H1 (cell line): ENCODE measurements at regions not wholly inside any gene's neighbourhood (a gene's known extent, or its start where the extent isn't known, plus 50 kb on each side); places are given as distances from the start of the nearest gene placed in this dataset.
"Not testable (repeated sequence)": the region's sequence is repeated elsewhere in the genome, so short reads cannot be mapped to it uniquely, and the experiment has no call there.

Experiments
- CTCF ChIA-PET: fragments of 300-600 bp; sonication (Branson Sonifier 250); formaldehyde crosslinking; loops from one replicate; lab custom pipeline; 2021; ENCODE audit not compliant: partially characterized antibody; lab: Charles Lee
- POLR2A ChIA-PET: fragments of 300-600 bp; sonication (Branson Sonifier 250); formaldehyde crosslinking; loops from one replicate; lab custom pipeline; 2021; ENCODE audit warnings: inconsistent platforms; ENCODE audit not compliant: partially characterized antibody; lab: Charles Lee
- DNase-seq, 2 experiments: peaks; one replicate each; pipeline versions ENCODE4 v3.0.0 to v3.0.0-alpha.2; 2010 to 2022; ENCODE audit warnings: low spot score in 2 of 2, low read depth in 1 of 2, mixed read lengths in 1 of 2
- FAIRE-seq: peaks from 2 replicates; lab custom pipeline; 2011; peaks lifted over from hg19 to GRCh38; lab: Jason Lieb, UNC
- H2AFZ ChIP-seq: 2 replicates; pipeline ENCODE4 v1.8.1; 2012; ENCODE audit warnings: low read length, inconsistent platforms
- H2AK5ac ChIP-seq: 2 replicates; pipeline ENCODE4 v1.6.1; 2013; ENCODE audit warnings: low read depth, low read length
- H2BK120ac ChIP-seq: replicated peaks from 2 replicates; pipeline ENCODE3; 2013; ENCODE audit warnings: low read depth, low read length, inconsistent platforms
- H2BK12ac ChIP-seq: 2 replicates; pipeline ENCODE4 v1.6.1; 2013; ENCODE audit warnings: low read depth, low read length
- H2BK15ac ChIP-seq: 2 replicates; pipeline ENCODE4 v1.6.1; 2013; ENCODE audit warnings: low read length
- H2BK20ac ChIP-seq: 2 replicates; pipeline ENCODE4 v1.6.1; 2013; ENCODE audit warnings: low read length
- H2BK5ac ChIP-seq: 2 replicates; pipeline ENCODE4 v1.6.1; 2013; ENCODE audit warnings: low read depth, low read length
- H3K14ac ChIP-seq: 2 replicates; pipeline ENCODE4 v1.6.1; 2013; ENCODE audit warnings: inconsistent platforms; ENCODE audit not compliant: insufficient read length
- H3K18ac ChIP-seq: 2 replicates; pipeline ENCODE4 v1.6.1; 2013; ENCODE audit warnings: low read length; ENCODE audit errors: extremely low read depth
- H3K23ac ChIP-seq: 2 replicates; pipeline ENCODE4 v1.6.1; 2013; ENCODE audit warnings: inconsistent platforms; ENCODE audit not compliant: insufficient read length
- H3K23me2 ChIP-seq: 2 replicates; pipeline ENCODE4 v1.6.1; 2013; ENCODE audit warnings: low read depth, low read length
- H3K27ac ChIP-seq: 2 replicates; pipeline ENCODE4 v1.6.1; 2011; ENCODE audit warnings: low read depth, low read length, inconsistent platforms
- H3K27me3 ChIP-seq, 4 experiments: replicated peaks in 1 of 4; 1 replicate in 1 of 4; 2 replicates in 3 of 4; pipeline versions ENCODE4 v1.6.1 to v1.8.1; 2011 to 2013; ENCODE audit warnings: low read length in 3 of 4, mild to moderate bottlenecking in 3 of 4, inconsistent platforms in 2 of 4, mixed read lengths in 2 of 4, moderate library complexity in 1 of 4; ENCODE audit not compliant: control insufficient read depth in 3 of 4, insufficient read depth in 3 of 4; ENCODE audit errors: extremely low read depth in 1 of 4
- H3K36me3 ChIP-seq, 4 experiments: 2 replicates each; pipeline versions ENCODE4 v1.6.1 to v1.8.1; 2011 to 2013; ENCODE audit warnings: mild to moderate bottlenecking in 4 of 4, low read length in 3 of 4, moderate library complexity in 2 of 4, control low read depth in 1 of 4, inconsistent platforms in 1 of 4; ENCODE audit not compliant: insufficient read depth in 4 of 4, control insufficient read depth in 2 of 4
- H3K4ac ChIP-seq: replicated peaks from 2 replicates; pipeline ENCODE3; 2013; ENCODE audit warnings: low read length, low read depth, mixed read lengths, inconsistent platforms; ENCODE audit not compliant: insufficient read length
- H3K4me1 ChIP-seq, 4 experiments: replicated peaks in 1 of 4; 1 replicate in 1 of 4; 2 replicates in 3 of 4; pipeline versions ENCODE4 v1.6.1 to v1.8.1; 2011 to 2013; ENCODE audit warnings: low read length in 3 of 4, inconsistent platforms in 2 of 4, mixed read lengths in 1 of 4; ENCODE audit not compliant: insufficient read depth in 4 of 4, control insufficient read depth in 3 of 4
- H3K4me2 ChIP-seq, 2 experiments: 2 replicates each; pipeline versions ENCODE4 v1.6.1 to v1.8.1; 2011 to 2013; ENCODE audit warnings: low read depth in 2 of 2, low read length in 2 of 2, control low read depth in 1 of 2, inconsistent platforms in 1 of 2, mild to moderate bottlenecking in 1 of 2; ENCODE audit not compliant: insufficient read depth in 1 of 2
- H3K4me3 ChIP-seq, 4 experiments: fragments of 200-600, 300-600 bp in 1 of 4; sonication (generic), shearing (Covaris generic), sonication (Bioruptor Twin) in 1 of 4; 2 replicates each; pipeline versions ENCODE4 v1.5.1 to v1.8.1; 2011 to 2016; ENCODE audit warnings: low read length in 4 of 4, low read depth in 3 of 4, control low read depth in 2 of 4, inconsistent platforms in 2 of 4, mild to moderate bottlenecking in 2 of 4, mixed read lengths in 1 of 4, moderate library complexity in 1 of 4; ENCODE audit not compliant: insufficient read depth in 2 of 4; ENCODE audit errors: extremely low read depth in 1 of 4
- H3K56ac ChIP-seq: replicated peaks from 2 replicates; pipeline ENCODE3; 2013; ENCODE audit warnings: low read depth, mild to moderate bottlenecking, mixed read lengths, low read length, inconsistent platforms; ENCODE audit not compliant: insufficient read length
- H3K79me1 ChIP-seq: 2 replicates; pipeline ENCODE4 v1.6.1; 2013; ENCODE audit warnings: low read depth, low read length, control low read depth
- H3K79me2 ChIP-seq, 2 experiments: 2 replicates each; pipeline versions ENCODE4 v1.6.1 to v1.8.1; 2012 to 2013; ENCODE audit warnings: low read length in 2 of 2, mild to moderate bottlenecking in 2 of 2, inconsistent platforms in 1 of 2; ENCODE audit not compliant: insufficient read depth in 2 of 2, control insufficient read depth in 1 of 2
- H3K9ac ChIP-seq, 4 experiments: replicated peaks in 1 of 4; 1 replicate in 1 of 4; 2 replicates in 3 of 4; pipeline versions ENCODE4 v1.6.1 to v1.8.1; 2011 to 2013; ENCODE audit warnings: low read depth in 3 of 4, low read length in 3 of 4, control low read depth in 2 of 4, mild to moderate bottlenecking in 2 of 4, moderate library complexity in 2 of 4, inconsistent platforms in 1 of 4; ENCODE audit errors: extremely low read depth in 1 of 4
- H3K9me3 ChIP-seq, 2 experiments: 2 replicates each; pipeline versions ENCODE4 v1.6.1 to v1.8.1; 2012 to 2013; ENCODE audit warnings: mild to moderate bottlenecking in 2 of 2, moderate library complexity in 2 of 2, control low read depth in 1 of 2, inconsistent platforms in 1 of 2, low read depth in 1 of 2, low read length in 1 of 2, mixed read lengths in 1 of 2; ENCODE audit not compliant: insufficient read depth in 2 of 2
- H4K20me1 ChIP-seq, 2 experiments: replicated peaks in 1 of 2; 2 replicates each; pipeline versions ENCODE3 to v1.8.1; 2011 to 2013; ENCODE audit warnings: inconsistent platforms in 2 of 2, low read length in 2 of 2, mild to moderate bottlenecking in 1 of 2; ENCODE audit not compliant: insufficient read depth in 2 of 2, control insufficient read depth in 1 of 2
- H4K5ac ChIP-seq: 2 replicates; pipeline ENCODE4 v1.6.1; 2013; ENCODE audit warnings: low read length, low read depth, mixed read lengths, inconsistent platforms; ENCODE audit not compliant: insufficient read length
- H4K8ac ChIP-seq: 2 replicates; pipeline ENCODE4 v1.8.0; 2013; ENCODE audit warnings: mild to moderate bottlenecking, moderate library complexity, low read length, inconsistent platforms; ENCODE audit not compliant: insufficient read depth; ENCODE audit errors: extremely low read depth
- H4K91ac ChIP-seq: replicated peaks from 2 replicates; pipeline ENCODE3; 2013; ENCODE audit warnings: low read length, mixed read lengths, inconsistent platforms; ENCODE audit not compliant: insufficient read length
- GABPA ChIP-seq: IDR thresholded peaks from 2 replicates; pipeline ENCODE4 v1.6.1; 2011; ENCODE audit warnings: mild to moderate bottlenecking, low read length, moderate library complexity, borderline replicate concordance; ENCODE audit not compliant: insufficient read depth
- GTF2F1 ChIP-seq: IDR thresholded peaks from 2 replicates; pipeline ENCODE4 v1.6.1; 2012; ENCODE audit warnings: low read depth, low read length, improper control_type of control experiment, borderline replicate concordance
- WGBS, 2 experiments: shearing (Covaris generic) in 1 of 2; methylation state at CpG; one replicate each; pipeline versions ENCODE4 v1.1.6 to v1.1.7; 2013 to 2015; ENCODE audit warnings: low lambda C conversion rate in 2 of 2, mixed read lengths in 2 of 2, inconsistent platforms in 1 of 2, low coverage in 1 of 2, missing lambda C conversion rate in 1 of 2; ENCODE audit not compliant: insufficient replicate concordance in 2 of 2, insufficient coverage in 1 of 2, insufficient read length in 1 of 2; ENCODE audit errors: extremely low coverage in 1 of 2, missing lambda C conversion rate in 1 of 2; 5-methylcytosine and 5-hydroxymethylcytosine counted together

DNA sequence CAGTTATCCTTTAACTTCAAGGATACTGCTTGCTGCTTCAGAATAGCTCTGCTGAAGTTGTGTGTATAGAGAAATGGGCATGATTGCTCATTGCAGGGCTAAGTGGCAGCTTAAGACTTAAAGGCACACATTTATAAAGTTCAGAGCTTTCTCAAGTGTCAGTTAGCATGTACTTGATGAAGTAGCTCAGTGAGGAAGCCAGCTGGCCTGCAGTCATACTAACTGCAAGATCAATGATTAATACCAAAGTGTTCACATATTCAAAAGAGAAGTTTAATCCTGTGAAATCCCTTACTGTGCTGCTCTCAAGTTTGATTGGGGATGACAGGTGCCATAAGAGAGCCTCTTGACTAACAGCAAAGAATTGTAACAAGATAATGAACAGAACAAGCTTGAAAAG, 483.4 kb upstream of the NUDT12 start:
- Histone ChIP-seq H3K9me3 (no peaks in the 10 kb centered on the region), H2BK5ac (no peak overlapping the region), H4K8ac (no peak overlapping the region), H4K20me1 (no peaks in the 10 kb centered on the region), H3K4ac (no peak overlapping the region), H3K14ac (no peak overlapping the region), H2AFZ (peak overlapping the region; percentile 75; the same call in 1 of the 2 replicates), H3K79me1 (no peaks in the 10 kb centered on the region), H3K4me1 (no peaks in the 10 kb centered on the region), H3K56ac (no peak overlapping the region), H4K91ac (no peak overlapping the region), H2AK5ac (no peak overlapping the region), H3K27me3 (no peaks in the 10 kb centered on the region), H3K23ac (no peak overlapping the region), H2BK12ac (no peak overlapping the region), H3K23me2 (no peaks in the 10 kb centered on the region), H2BK20ac (no peak overlapping the region), H3K79me2 (no peaks in the 10 kb centered on the region), H2BK15ac (no peak overlapping the region), H3K4me2 (no peak overlapping the region), H3K9ac (no peak overlapping the region), H3K27ac (no peak overlapping the region), H3K4me3 (no peak overlapping the region), H2BK120ac (no peak overlapping the region), H3K18ac (no peak overlapping the region), H4K5ac (no peak overlapping the region), H3K36me3 (no peaks in the 10 kb centered on the region)
- ChIA-PET CTCF (interaction anchor here (0.6 to 1.7 kb wide), 2 partner anchors 59 to 460 kb away, joined by 3 read pairs; no protein-coding TSS in a partner anchor), POLR2A (interaction anchor here (1.1 kb wide), 1 partner anchor 37 kb away, joined by 3 read pairs; no protein-coding TSS in a partner anchor)
- no peak for DNase-seq
- TF ChIP-seq GABPA (no peak), GTF2F1 (no peak)
- no peak for FAIRE-seq

DNA sequence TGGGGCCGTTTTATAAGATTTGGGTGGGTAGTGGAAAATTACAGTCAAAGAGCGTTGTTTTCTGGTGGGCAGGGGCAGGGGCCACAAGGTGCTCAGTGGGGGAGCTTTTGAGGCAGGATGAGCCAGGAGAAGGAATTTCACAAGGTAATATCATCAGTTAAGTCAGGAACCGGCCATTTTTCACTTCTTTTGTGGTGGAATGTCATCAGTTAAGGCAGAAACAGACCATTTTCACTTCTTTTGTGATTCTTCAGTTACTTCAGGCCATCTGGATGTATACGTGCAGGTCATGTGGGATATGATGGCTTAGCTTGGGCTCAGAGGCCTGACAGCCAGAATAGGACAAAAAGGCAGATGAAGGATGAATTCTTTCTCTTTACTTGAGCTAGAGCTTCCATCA, 477.3 kb upstream of the NUDT12 start:
- H2AK5ac ChIP-seq, H3K79me2 ChIP-seq, H3K27me3 ChIP-seq, H4K91ac ChIP-seq, H3K23me2 ChIP-seq, H3K56ac ChIP-seq, H2AFZ ChIP-seq, H3K4me1 ChIP-seq, H4K5ac ChIP-seq, H3K9ac ChIP-seq, H3K27ac ChIP-seq, H3K4ac ChIP-seq, H2BK120ac ChIP-seq, H2BK20ac ChIP-seq, H3K4me2 ChIP-seq, H3K36me3 ChIP-seq, CTCF ChIA-PET, POLR2A ChIA-PET, H2BK12ac ChIP-seq, FAIRE-seq, H3K9me3 ChIP-seq, H3K18ac ChIP-seq, DNase-seq, H4K20me1 ChIP-seq, H4K8ac ChIP-seq, H2BK15ac ChIP-seq, H3K79me1 ChIP-seq, H2BK5ac ChIP-seq, H3K23ac ChIP-seq, H3K4me3 ChIP-seq, H3K14ac ChIP-seq: not testable (repeated sequence)
- WGBS, 2 experiments = 79% methylated on average over 4 of the region's 4 CpGs; no CpG with 5 or more reads in 1 of the 2 experiments
